Activated gamma-delta T cell treated with anti-CD3 and anti-CD28 coated beads, Interleukin-2, amount 50 U/mL, for 16 hours (primary cell): ENCODE measurements at regions not wholly inside any gene's neighbourhood (a gene's known extent, or its start where the extent isn't known, plus 50 kb on each side); places are given as distances from the start of the nearest gene placed in this dataset.

Experiments used
- DNase-seq: peaks from one replicate; pipeline ENCODE4 v3.0.0-alpha.2; 2020; ENCODE audit warnings: low read depth

DNA sequence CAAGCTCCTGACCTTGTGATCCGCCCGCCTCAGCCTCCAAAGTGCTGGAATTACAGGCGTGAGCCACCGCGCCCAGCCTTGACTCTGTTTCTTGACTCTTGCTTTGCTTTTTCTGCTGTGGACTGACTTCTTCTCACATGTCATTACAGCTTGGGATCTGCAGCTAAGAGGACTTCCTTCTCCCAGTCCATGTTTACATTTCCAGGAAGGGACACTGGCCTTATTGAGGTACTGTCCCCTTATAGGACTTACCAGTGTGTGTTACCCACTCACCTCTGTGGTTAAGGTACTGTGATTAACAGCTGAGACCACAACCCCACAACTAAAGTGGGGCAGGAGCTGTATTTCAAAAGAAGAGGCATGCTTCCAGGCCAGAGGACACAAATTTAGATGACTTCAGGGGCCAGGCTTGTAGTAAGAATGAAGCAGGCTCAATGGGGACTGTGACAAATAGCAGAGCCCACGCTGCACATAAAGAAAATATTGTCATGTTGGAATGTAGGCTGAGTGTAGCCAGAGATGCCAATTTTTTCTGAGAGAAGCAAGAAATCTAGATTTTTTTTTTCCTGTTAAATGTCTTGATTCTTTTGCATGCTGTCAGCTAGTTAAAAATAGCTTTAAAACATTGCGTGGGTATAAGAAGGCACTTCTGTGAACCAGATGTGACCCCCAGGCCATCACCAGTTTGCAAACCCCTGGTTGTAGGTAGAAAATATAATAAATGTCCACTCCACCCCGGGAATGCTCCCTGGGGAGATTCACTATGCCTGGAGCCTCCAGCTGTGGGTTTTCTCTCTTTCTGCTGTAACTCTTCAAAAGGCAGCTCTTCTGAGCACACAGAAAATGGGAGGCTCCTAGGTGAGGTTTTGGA is 75.0 kb downstream of the PTPDC1 start:
- DNase-seq, result no peak

DNA sequence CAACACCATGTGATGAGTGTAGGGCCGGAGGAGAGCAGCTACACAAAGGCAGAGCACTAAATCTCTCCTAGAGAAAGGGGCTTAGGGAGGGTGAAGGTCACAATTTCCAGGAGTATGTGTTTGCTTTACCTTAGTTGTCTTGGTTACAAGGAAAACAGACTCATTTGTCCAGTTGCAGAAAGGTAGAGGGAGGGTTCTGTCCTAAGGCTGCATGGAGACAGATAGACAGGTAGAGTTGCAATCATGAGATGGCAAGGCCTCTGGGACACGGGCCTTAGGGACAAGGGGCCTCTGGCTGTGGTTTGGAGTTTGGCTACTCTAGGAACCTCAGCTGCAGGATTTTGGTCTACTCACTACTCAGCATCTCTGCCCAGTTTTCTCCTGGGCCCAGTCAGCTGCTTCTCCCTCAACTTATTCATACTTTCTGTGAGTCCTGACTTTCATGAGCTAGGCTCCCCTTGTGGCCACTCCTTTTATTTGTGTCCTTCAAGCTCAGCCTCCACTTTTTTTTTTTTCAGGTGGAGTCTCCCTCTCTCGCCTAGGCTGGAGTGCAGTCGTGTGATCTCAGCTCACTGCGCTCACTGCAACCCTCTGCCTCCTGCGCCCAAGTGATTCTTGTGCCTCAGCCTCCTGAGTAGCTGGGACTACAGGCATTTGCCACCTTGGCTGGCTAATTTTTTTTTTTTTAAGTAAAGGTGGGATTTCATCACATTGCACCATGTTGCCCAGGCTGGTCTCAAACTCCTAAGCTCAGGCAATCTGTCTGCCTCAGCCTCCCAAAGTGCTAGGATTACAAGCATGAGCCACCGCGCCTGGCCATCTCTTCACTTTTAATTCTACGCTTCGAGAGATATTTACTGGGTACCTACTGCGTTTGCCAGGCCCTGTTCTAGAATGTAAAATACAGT is 76.6 kb downstream of the PTPDC1 start:
- no peak for DNase-seq

DNA sequence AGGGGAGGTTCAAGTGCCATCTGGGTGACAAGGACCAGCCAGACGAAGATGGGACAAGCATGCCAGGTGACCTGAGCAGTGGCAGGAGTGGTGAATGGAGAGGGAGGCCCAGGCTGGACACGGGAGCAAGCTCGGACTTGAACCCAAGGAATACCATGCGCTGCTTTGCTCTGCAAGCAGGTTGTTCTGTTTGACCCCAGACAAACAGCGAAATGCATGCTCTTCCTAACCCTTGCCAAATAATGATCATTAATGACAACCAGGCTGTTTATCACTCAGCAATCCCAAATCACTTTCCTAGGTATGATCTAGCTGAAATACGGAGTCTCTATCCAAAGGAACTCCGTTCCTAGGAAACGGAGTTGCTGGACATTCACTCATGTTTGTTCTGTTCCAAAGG is 77.4 kb downstream of the PTPDC1 start:
- no peak for DNase-seq

DNA sequence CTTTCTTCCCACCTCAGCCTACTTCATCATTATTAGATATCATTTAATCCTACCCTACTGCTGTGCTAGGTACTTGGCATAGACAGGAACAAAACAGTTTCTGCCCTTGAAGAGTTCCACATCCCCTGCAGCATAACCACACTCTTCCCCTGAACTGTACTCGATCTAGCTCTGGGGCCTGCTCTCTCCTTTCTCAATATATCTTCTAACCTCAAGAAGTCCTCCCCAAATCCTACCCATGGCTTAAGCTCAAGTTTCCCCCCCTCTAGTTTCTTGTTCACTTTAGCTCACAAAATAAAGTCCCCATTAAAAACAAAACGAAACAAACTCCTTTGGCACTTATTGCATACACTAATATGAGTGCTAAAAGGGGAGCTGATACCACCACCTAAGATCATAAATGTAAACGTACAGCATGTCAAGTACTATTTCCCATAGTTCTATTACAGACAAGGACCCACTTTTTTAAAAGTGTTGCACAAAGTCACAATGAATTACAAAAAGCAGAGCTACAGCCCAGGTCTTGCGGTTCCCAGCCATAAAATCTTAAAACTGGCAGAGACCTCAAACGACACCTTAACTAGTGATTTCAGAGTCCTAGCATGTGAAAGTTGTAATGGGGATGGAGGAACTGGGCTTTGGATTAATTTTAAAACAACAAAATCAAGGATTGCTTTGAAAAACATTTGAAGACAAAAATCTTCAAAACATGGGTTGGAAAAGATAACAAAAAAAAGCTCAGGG is 80.7 kb downstream of the PTPDC1 start:
- no peak for DNase-seq

DNA sequence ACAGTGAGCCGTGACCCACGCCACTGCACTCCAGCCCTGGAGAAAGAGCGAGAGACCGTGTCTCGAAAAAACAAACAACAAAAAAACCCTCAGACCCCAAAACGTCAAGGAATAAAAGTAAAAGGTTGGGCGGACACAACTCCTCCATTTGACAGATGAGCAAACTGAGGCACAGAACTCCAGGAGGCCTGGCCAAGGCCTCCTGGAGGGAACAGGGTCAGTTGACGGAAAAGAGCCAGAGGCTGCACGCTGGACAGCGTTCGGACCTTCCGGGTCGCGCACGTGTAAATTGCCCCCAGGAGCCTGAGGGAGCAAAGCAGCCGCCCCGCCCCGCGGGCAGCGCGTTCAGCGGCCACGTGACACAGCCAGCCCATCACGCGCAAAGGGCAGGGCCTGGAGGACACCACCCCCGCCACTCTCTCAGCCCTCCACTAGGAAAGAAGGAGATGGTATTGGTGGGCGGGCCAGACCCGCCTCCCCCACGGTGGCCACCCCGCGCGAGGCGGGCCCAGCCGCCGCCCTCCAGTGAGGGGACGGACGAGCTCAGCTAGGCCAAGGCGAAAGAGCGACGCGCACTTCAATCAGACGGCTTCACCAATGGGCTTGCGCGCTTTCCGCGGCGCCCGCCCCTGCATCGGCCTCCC is 81.5 kb downstream of the PTPDC1 start:
- peak; percentile 97 for DNase-seq

DNA sequence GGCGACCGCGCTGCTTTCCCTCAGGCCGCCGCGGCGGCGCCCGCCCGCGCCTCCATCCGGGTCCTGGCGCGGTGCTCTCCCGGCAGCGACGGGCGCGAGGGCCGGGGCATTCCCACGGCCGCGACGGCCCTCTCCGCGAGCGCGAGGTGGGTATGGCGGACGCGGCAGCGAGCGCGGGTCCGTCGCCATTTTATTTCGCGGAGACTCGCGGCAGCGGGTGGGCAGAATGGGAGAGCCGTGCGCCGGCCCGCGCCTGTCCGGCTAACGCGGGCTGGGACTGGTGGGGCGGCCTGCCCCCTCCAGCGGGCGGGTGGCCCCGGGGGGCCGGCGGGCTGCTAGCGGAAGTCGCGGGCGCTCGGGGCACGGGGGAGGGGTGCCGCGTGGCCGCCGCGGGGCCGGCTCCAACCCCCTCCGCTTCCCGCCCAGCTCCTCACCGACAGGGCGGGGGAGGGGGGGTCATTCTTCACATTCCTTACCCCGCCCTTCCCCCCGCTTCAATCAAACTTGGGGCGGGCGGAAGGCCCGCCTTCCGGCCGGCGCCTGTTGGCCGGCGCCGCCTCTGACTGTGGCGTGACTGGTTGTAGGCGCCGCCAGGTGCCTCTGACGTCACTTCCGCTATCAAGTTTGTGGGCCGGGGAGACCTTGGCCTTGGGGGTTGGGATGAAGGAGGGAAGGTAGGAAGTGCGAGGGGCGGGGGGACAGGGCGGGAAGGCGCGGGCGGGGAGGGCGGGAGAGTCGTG is 82.1 kb downstream of the PTPDC1 start:
- DNase-seq, result peak; percentile 90

DNA sequence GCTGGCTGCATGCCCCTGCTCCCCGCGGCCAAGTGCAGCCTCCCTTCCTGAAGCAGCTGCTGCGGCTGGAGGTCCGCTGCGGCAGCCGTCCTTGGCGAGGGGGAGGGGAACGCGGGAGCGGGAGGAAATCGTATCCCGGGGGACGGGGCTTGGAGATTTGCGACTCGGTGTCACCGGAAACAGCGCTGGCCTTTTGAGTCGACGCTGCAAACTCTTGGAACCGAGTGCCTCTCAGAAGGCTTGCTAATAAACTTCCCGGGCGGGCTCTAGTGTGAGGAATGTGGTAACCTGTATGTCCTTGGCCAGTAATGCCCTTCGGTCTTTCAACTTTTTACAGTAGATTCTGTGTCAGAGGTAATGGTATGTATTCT is 82.7 kb downstream of the PTPDC1 start:
- no peak for DNase-seq

DNA sequence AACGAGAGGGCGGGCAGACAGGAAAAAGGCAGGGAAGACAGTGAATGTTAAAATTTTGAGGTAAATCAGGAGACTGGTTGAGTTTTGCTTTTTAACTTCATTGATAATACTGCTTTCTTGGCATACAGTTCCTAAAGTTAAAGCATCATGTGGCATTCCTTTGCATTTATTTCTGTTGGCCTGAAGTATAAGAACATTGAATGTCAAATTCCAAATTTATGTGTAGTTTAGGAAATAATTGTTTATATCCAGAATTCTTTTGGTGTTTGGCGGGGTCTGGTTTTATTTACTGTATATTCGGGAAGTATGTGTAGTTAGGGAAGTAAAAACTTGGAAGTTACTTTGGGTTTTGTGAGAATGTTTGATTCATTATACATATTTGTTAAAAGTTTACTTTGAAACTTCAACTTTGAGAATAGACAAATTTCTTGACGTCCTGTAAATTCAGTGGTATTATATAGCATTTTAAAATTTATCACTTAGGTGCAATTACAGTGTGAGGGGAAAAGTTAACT is 83.2 kb downstream of the PTPDC1 start:
- no peak for DNase-seq

DNA sequence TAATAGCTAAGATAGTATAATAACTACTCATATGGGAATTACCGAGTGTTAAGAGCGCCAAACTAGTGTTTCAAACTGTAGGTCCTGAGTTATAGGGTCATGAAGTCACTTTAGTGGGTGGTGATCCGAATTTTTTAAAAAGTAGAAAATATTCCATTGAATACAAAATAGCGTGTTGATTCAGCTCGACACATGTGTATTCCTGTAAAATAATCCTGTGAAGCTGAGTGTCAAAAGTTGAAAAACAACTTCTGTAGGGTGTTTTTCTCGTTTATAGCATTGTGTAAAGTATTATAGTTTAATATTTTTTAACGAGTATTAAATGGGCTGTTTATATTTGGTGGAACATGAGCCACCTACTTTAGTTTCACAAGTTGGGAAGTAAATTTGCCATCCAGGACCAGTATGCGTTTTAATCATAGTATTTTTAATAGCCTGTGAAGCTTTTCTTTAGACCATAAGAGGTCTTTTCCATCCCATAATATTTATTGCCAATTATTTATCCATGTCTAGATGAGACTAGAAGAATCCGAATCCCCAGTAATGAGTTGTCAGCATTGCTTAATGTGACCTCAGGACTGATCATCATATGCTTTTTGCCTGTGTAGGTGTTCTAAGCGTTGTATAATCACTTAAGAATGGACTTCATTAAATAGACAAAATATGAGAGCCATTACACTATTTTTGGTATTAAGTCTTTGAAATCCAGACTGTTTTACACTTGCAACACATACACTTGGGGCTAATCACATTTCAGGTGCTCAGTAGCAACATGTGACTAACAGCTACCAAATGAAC is 84.1 kb downstream of the PTPDC1 start:
- no peak for DNase-seq

DNA sequence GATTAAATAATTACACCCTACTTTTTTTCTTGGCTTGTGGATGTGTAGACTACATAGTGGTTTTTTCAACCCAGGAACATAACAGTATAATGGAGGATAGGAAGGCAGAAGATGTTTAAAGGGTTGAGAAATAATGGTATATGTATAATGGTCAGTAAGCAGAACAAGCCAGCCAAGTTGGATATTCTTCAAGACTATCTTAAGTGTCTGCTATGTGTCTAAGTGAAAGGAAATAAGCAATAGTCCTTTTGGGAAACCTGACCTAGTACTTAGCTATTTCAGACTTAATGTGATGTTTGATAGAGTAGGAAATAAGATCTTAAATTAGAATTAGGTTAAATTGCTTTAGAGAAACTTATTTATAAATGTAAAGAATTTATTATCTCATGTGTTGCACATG is 85.7 kb downstream of the PTPDC1 start:
- DNase-seq, result no peak

DNA sequence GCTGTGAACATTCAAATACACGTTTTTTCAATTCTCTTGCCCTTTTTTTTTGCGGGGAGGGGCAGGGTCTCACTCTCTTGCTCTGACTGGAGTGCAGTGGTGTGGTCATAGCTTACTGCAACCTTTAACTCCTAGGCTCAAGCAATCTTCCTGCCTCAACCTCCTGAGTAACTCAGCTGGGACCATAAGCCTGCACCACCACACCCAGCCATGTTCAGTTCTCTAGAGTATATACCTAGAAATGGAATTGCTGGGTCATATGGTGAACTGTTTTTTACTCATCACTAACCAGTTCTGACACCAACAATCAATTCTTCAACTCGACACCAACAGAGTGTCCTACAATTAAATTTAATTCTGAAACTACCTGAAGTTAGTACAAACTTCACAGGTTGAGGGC is 85.5 kb upstream of the ZNF169 start:
- DNase-seq, result no peak

DNA sequence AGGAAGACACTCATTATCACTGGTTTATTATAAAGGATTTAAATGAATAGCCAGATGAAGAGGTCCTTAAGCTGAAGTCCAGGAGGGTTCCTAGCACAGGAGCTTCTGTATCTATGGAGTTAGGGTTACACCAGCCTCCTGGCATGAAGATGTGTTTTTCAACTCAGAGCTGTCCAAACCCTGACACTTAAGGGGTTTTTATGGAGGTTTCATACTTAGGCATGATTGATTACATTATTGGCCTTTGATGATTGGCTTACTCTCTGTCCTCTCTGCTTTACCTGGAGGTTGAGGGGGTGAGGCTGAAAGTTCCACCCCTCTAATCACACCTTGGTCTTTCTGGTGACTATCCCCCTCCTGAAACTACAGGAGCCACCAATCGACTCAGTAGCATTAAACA is 84.9 kb upstream of the ZNF169 start:
- no peak for DNase-seq

DNA sequence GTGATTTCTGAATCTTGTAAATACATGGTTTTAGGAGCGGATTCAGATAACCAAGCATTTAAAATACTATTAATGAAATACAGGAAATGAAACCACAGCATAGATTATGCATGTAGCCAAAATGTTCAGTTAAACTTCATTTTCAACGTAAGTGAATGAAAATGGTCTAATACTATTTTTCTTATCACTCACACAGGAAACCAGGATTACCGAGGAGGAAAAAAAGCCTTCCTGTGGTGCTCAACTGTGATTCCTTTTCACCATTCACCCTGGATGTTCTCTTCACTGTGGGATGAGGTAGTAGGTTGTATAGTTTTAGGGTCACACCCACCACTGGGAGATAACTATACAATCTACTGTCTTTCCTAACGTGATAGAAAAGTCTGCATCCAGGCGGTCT is 83.4 kb upstream of the ZNF169 start:
- no peak for DNase-seq

DNA sequence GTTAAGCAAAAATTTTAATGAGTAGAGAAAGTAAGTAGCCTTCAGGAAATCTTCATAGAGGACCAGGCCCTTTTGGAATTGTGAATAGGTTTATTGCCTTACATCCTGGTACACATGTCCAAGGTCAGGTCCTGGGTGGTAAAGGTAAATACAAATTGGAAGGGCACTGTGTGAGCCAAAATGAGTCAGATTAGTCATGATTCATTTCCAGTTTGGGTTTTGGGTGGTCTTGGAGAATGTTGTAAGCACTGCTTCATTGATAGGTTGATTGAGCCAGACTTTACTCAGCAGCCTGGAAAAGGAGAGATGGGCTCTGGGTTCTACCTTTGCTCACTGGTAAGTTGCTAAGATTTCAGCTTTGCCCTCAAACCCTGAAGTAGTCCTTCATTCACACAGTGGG is 82.5 kb upstream of the ZNF169 start:
- no peak for DNase-seq

DNA sequence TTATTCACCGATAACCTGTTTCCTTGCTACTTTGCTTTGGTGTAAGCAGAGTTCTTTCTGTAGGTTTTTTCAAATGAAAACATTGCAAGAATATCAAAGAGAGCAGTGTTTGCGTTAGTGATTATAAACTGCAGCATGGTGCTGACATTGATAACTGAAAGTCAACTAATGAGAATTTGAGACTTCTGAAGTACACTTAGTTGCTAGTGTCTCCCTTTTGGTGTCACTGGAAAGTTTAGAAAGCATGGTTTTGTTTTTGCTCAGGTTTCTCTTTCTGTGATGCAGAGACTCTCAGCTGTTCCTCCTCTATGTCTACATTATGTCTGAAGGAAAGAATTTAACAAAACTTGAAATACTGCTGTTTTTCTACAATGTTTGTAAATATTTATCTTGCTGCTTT is 80.2 kb upstream of the ZNF169 start:
- no peak for DNase-seq

DNA sequence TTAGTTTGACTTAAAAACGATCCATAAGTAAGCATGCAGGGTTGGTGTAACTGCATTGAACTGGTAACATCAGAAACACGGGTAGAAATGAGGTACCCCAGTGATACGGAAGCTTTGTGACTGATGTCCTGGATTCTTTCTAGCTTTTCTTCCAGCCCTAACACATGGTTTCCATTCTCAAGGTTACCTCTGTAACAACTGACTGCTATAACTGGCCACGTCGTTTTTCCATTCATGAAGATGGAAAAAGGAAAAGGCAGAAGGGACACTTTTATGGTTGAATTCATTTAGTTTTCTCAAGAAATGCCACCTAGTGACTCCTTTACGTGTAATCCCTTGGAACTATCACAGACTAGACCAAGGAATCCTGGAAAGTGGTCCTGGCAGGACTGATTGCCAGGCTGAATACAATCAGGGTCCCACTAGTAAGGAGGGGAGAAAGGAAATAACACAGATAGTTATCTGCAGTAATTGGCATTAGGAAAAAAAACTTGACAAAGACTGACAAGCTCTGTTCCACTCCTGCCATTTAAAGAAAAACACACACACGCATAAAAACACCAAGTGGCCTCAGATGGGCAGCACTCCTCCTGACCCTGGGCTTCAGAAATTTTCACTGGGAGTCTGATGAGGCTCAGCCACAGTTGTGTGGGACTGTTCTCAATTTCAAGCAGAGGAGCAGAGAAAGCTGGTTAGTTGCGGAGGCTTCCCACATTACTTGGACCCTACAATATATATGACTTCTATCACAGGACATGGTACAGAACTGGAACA is 77.5 kb upstream of the ZNF169 start:
- DNase-seq, result no peak

DNA sequence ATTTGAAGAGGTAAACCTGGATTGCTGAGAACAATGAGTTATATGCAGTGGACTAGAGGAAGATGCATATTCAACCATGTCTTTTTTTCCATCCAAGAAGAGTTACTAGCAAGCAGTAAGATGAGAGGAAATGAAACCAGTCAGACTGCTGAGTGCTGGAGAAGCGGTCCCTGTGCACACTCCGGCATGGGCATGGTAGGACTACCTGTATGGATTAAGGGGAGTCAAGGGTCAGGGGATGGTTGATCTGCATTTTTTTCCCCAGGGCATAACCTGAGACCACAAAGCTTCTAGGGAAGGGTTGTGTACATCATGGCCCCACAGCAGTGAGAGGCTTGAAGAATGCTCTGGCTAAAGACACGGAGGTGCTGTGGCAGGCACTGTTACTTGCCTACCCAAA is 76.6 kb upstream of the ZNF169 start:
- DNase-seq, result no peak

DNA sequence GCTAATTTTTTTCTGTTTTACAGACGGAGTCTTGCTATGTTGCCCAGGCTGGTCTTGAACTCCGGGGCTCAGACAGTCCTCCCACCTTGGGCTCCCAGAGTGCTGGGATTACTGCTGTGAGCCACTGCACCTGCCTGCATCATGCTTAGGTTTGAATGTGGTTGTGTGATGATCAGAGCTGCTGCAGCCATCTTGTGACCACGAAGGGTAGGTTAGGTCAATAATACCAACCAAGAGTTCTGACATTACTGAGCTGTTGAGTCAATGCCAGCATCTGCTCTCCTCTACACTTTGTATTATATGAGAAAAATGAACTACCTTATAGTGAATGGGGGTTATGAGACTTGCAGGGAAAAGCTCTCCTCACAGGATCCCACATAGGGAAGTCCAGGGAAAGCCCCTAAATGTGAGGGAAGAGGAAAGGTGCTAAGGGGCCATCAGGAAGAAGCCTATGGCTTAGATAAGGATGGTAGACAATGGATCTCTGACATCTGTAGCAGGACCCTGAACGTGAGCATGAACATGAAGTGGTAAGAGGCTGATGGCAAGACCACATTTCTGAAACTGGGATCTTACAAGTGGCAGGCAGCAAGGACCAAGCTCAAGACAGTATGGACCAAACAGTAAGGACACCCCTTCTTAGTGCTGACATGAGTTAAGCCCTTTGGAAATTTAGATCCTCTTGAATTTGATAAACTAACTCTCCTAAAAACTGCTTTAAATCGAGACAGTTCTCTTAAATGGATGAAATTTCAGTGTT is 75.7 kb upstream of the ZNF169 start:
- no peak for DNase-seq

DNA sequence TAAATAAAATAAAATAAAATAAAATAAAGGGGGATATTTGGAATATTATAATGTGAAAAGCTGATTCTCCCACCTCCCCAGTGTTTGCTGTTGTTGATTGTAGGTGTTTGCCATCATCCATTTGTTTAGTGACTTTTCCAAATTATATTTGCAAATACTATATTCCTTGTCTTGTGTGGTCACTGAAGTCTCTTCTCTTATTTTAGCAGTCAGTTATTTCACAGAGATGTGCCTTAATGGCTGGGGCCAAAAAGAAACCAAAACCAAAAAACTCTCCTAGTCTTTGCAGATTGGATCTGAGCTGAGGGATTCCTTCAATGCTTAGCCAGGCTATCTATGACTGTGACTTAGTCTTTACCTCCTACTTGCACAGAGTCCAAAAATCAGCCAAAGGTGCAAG is 70.9 kb upstream of the ZNF169 start:
- no peak for DNase-seq
